Activated B cell treated with CpG ODN at 0.5 μM for 24 hours (primary cell): ENCODE measurements at regions not wholly inside any gene's neighbourhood (a gene's known extent, or its start where the extent isn't known, plus 50 kb on each side); places are given as distances from the start of the nearest gene placed in this dataset.

Source experiments
- ATAC-seq: fragments of 200-7000 bp; cut with Tn5 transposase; one replicate; pipeline ENCODE4 v1.10.0; 2021; ENCODE audit warnings: low read depth, mild to moderate bottlenecking, moderate library complexity
- CTCF ChIA-PET: fragments of 350-600 bp; sonication (Branson Sonifier 250); formaldehyde crosslinking; loops from one replicate; lab custom pipeline; 2021; ENCODE audit warnings: antibody characterized with exemption; lab: Charles Lee
- POLR2A ChIA-PET: fragments of 350-600 bp; sonication (Branson Sonifier 250); formaldehyde crosslinking; loops from one replicate; lab custom pipeline; 2021; ENCODE audit warnings: antibody characterized with exemption; lab: Charles Lee
- DNase-seq: peaks from one replicate; pipeline ENCODE4 v3.0.0; 2022
- H3K27ac Mint-ChIP-seq: one replicate; pipeline ENCODE4 v1.8.0; 2020; ENCODE audit warnings: mixed read lengths
- H3K27me3 Mint-ChIP-seq: one replicate; pipeline ENCODE4 v1.8.0; 2021; ENCODE audit warnings: mixed read lengths
- H3K36me3 Mint-ChIP-seq: one replicate; pipeline ENCODE4 v1.8.0; 2021; ENCODE audit warnings: low read depth, mixed read lengths
- H3K4me1 Mint-ChIP-seq: one replicate; pipeline ENCODE4 v1.8.0; 2021; ENCODE audit warnings: mixed read lengths
- H3K4me3 Mint-ChIP-seq: one replicate; pipeline ENCODE4 v1.8.0; 2020; ENCODE audit warnings: mild to moderate bottlenecking, mixed read lengths
- H3K9me3 Mint-ChIP-seq: one replicate; pipeline ENCODE4 v1.8.0; 2020; ENCODE audit warnings: mixed read lengths
- CTCF ChIP-seq: fragments of 200-600 bp; IDR thresholded peaks from one replicate; pipeline ENCODE4 v1.8.0; 2022; ENCODE audit warnings: antibody characterized with exemption, mild to moderate bottlenecking
- intact Hi-C: fragments of 100-400 bp; cut with micrococcal nuclease; formaldehyde crosslinking; loops from one replicate; pipeline ENCODE4 v1.15.1; 2024

- intact Hi-C loops, result no loop called here
- Mint-ChIP-seq H3K4me1 (no peaks in the 10 kb centered on the region), H3K9me3 (no peaks in the 10 kb centered on the region), H3K4me3 (no peak overlapping the region), H3K27ac (no peak overlapping the region), H3K27me3 (no peaks in the 10 kb centered on the region), H3K36me3 (no peaks in the 10 kb centered on the region)
- no peak for DNase-seq
- ATAC-seq, result no peak
- CTCF ChIA-PET, result no interaction called here
- no peak for TF ChIP-seq CTCF
- POLR2A ChIA-PET, result no interaction called here
Observed at GRCh38 chr10:1957057-1957456, 219.7 kb upstream of the ADARB2 start.

GRCh38 chr10:1954300-1954699 lies 217.0 kb upstream of the ADARB2 start:
- intact Hi-C loops, result no loop called here
- POLR2A ChIA-PET, result no interaction called here
- no peaks in the 10 kb centered on the region for H3K36me3 Mint-ChIP-seq
- TF ChIP-seq CTCF, result no peak
- H3K9me3 Mint-ChIP-seq, result no peaks in the 10 kb centered on the region
- no peaks in the 10 kb centered on the region for H3K27me3 Mint-ChIP-seq
- no peaks in the 10 kb centered on the region for H3K4me1 Mint-ChIP-seq
- H3K27ac Mint-ChIP-seq, result no peak overlapping the region
- DNase-seq (no peak), ATAC-seq (no peak)
- CTCF ChIA-PET, result no interaction called here
- no peak overlapping the region for H3K4me3 Mint-ChIP-seq

GRCh38 chr10:1952126-1953095 lies 215.1 kb upstream of the ADARB2 start:
- DNase-seq (no peak), ATAC-seq (no peak)
- no peak for TF ChIP-seq CTCF
- POLR2A ChIA-PET, result no interaction called here
- H3K27ac Mint-ChIP-seq, result no peak overlapping the region
- H3K4me3 Mint-ChIP-seq, result no peak overlapping the region
- H3K36me3 Mint-ChIP-seq, result no peaks in the 10 kb centered on the region
- intact Hi-C loops, result no loop called here
- H3K9me3 Mint-ChIP-seq, result no peaks in the 10 kb centered on the region
- CTCF ChIA-PET, result no interaction called here
- H3K4me1 Mint-ChIP-seq, result no peaks in the 10 kb centered on the region
- H3K27me3 Mint-ChIP-seq, result no peaks in the 10 kb centered on the region

GRCh38 chr10:1950803-1951495 lies 213.6 kb upstream of the ADARB2 start:
- H3K27me3 Mint-ChIP-seq, result no peaks in the 10 kb centered on the region
- H3K27ac Mint-ChIP-seq, result no peak overlapping the region
- intact Hi-C loops, result no loop called here
- CTCF ChIA-PET, result no interaction called here
- no peaks in the 10 kb centered on the region for H3K36me3 Mint-ChIP-seq
- no peak overlapping the region for H3K4me3 Mint-ChIP-seq
- TF ChIP-seq CTCF, result no peak
- H3K4me1 Mint-ChIP-seq, result no peaks in the 10 kb centered on the region
- no peak for DNase-seq
- no peak for ATAC-seq
- POLR2A ChIA-PET, result no interaction called here
- no peaks in the 10 kb centered on the region for H3K9me3 Mint-ChIP-seq

- no peak for DNase-seq
- no peaks in the 10 kb centered on the region for H3K36me3 Mint-ChIP-seq
- CTCF ChIA-PET, result no interaction called here
- no peaks in the 10 kb centered on the region for H3K27me3 Mint-ChIP-seq
- no peaks in the 10 kb centered on the region for H3K9me3 Mint-ChIP-seq
- no peak for ATAC-seq
- POLR2A ChIA-PET, result no interaction called here
- intact Hi-C loops, result no loop called here
- H3K4me1 Mint-ChIP-seq, result peaks cover 12% of the 10 kb centered on the region
- H3K4me3 Mint-ChIP-seq, result no peak overlapping the region
- no peak overlapping the region for H3K27ac Mint-ChIP-seq
- TF ChIP-seq CTCF, result no peak
Observed at GRCh38 chr10:1947464-1948003, 210.2 kb upstream of the ADARB2 start.
